Keratinocyte (primary cell): ENCODE measurements at regions not wholly inside any gene's neighbourhood (a gene's known extent, or its start where the extent isn't known, plus 50 kb on each side); places are given as distances from the start of the nearest gene placed in this dataset.

Experiments used
- DNase-seq: peaks from one replicate; pipeline ENCODE4 v3.0.0-alpha.2; 2011; ENCODE audit warnings: low read depth, missing footprints, low spot score
- FAIRE-seq: peaks from 2 replicates; lab custom pipeline; 2011; peaks lifted over from hg19 to GRCh38; lab: Jason Lieb, UNC
- H2AFZ ChIP-seq: 2 replicates; pipeline ENCODE4 v1.6.0; 2012; ENCODE audit warnings: low read length, control low read depth, inconsistent platforms; ENCODE audit not compliant: control insufficient read depth
- H3K27ac ChIP-seq: 2 replicates; pipeline ENCODE4 v1.5.1; 2011; ENCODE audit warnings: low read length; ENCODE audit not compliant: control insufficient read depth, insufficient read depth
- H3K27me3 ChIP-seq: 3 replicates; pipeline ENCODE4 v1.6.0; 2011; ENCODE audit warnings: low read length; ENCODE audit not compliant: control insufficient read depth, insufficient read depth; ENCODE audit errors: extremely low read depth
- H3K36me3 ChIP-seq, 2 experiments: 2 replicates in 1 of 2; 3 replicates in 1 of 2; pipeline ENCODE4 v1.5.1; 2011; ENCODE audit warnings: low read length in 2 of 2, mild to moderate bottlenecking in 1 of 2; ENCODE audit not compliant: control insufficient read depth in 2 of 2, insufficient read depth in 2 of 2; ENCODE audit errors: extremely low read depth in 1 of 2
- H3K4me1 ChIP-seq: 3 replicates; pipeline ENCODE4 v1.5.1; 2011; ENCODE audit warnings: low read length; ENCODE audit not compliant: control insufficient read depth, insufficient read depth; ENCODE audit errors: extremely low read depth
- H3K4me2 ChIP-seq: 3 replicates; pipeline ENCODE4 v1.6.0; 2011; ENCODE audit warnings: low read depth, low read length; ENCODE audit not compliant: control insufficient read depth, insufficient read depth; ENCODE audit errors: extremely low read depth
- H3K4me3 ChIP-seq, 3 experiments: fragments of 200-600 bp in 1 of 3; sonication (generic) in 1 of 3; 2 replicates in 2 of 3; 3 replicates in 1 of 3; pipeline ENCODE4 v1.5.1; 2011 to 2016; ENCODE audit warnings: low read length in 3 of 3, mild to moderate bottlenecking in 3 of 3, control low read depth in 2 of 3, inconsistent platforms in 1 of 3, low read depth in 1 of 3, mixed read lengths in 1 of 3, mixed run types in 1 of 3, moderate library complexity in 1 of 3; ENCODE audit not compliant: control insufficient read depth in 2 of 3, insufficient read depth in 2 of 3; ENCODE audit errors: extremely low read depth in 1 of 3
- H3K79me2 ChIP-seq: 2 replicates; pipeline ENCODE4 v1.6.0; 2012; ENCODE audit warnings: low read length; ENCODE audit not compliant: control insufficient read depth, insufficient read depth
- H3K9ac ChIP-seq: 3 replicates; pipeline ENCODE4 v1.6.0; 2011; ENCODE audit warnings: low read length; ENCODE audit not compliant: control insufficient read depth, insufficient read depth; ENCODE audit errors: extremely low read depth
- H3K9me1 ChIP-seq: 3 replicates; pipeline ENCODE4 v1.6.0; 2011; ENCODE audit warnings: low read length; ENCODE audit not compliant: control insufficient read depth, insufficient read depth; ENCODE audit errors: extremely low read depth
- H3K9me3 ChIP-seq: 2 replicates; pipeline ENCODE4 v1.5.1; 2012; ENCODE audit warnings: low read depth, low read length; ENCODE audit not compliant: control insufficient read depth
- H4K20me1 ChIP-seq: 3 replicates; pipeline ENCODE4 v1.6.0; 2011; ENCODE audit warnings: low read length; ENCODE audit not compliant: control insufficient read depth, insufficient read depth; ENCODE audit errors: extremely low read depth
- CTCF ChIP-seq, 3 experiments: IDR thresholded peaks in 1 of 3; conservative IDR thresholded peaks in 1 of 3; optimal IDR thresholded peaks in 1 of 3; 2 replicates in 2 of 3; 3 replicates in 1 of 3; pipeline versions ENCODE3 to v1.5.1; 2011; ENCODE audit warnings: low read length in 3 of 3, mild to moderate bottlenecking in 3 of 3, moderate library complexity in 2 of 3, control low read depth in 1 of 3, inconsistent platforms in 1 of 3; ENCODE audit not compliant: insufficient read depth in 2 of 3; ENCODE audit errors: extremely low read depth in 1 of 3
- EZH2 ChIP-seq: IDR thresholded peaks from one replicate; pipeline ENCODE4 v1.6.1; 2012; ENCODE audit warnings: inconsistent platforms, mild to moderate bottlenecking, low read length, moderate library complexity
- dilution Hi-C: fragments of 300-500 bp; cut with MboI; formaldehyde crosslinking; loops from one replicate; pipeline ENCODE4 v1.7.0; 2020; ENCODE audit warnings: low sequenced_read_pairs; ENCODE audit not compliant: extremely low pct_ligation_motif_present

DNA sequence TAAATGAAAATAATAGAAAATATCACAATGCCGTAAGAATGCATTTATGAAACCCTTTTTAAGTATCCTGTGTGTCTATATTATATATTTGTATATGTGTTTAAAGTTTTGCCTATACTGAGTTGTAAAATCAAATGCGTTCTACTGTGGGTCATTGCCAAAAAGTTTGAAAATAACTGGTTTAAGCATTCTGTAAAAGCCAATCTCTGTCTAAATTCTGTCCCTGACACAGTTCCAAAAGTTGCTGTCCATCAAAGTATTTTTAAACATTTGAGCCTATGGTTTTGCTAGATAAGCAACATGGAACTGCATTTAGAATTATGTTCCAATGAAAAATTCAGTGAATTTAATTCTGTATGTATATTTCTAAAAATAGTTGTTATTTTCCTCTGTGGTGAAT, 1360.4 kb upstream of the CRIM1 start:
- DNase-seq (no peak), FAIRE-seq (no peak)
- H3K27me3 ChIP-seq, result no peaks in the 10 kb centered on the region
- H2AFZ ChIP-seq, result no peak overlapping the region
- H4K20me1 ChIP-seq, result no peaks in the 10 kb centered on the region
- H3K9ac ChIP-seq, result no peak overlapping the region
- no peaks in the 10 kb centered on the region for H3K79me2 ChIP-seq
- dilution Hi-C loops, result no loop called here
- H3K4me1 ChIP-seq, result no peaks in the 10 kb centered on the region
- H3K9me1 ChIP-seq, result no peaks in the 10 kb centered on the region
- no peaks in the 10 kb centered on the region for H3K9me3 ChIP-seq
- TF ChIP-seq CTCF (optimal IDR thresholded peaks at IDR 0.05 in 1 of 3, IDR thresholded peaks at IDR 0.05 in 1 of 3, conservative IDR thresholded peaks at IDR 0.05 in 1 of 3; ENCODE audit: extremely low read depth in 1 of 3, insufficient read depth in 2 of 3, low read length in 3 of 3), result no peak
- no peak for TF ChIP-seq EZH2
- no peaks in the 10 kb centered on the region for H3K36me3 ChIP-seq
- no peak overlapping the region for H3K27ac ChIP-seq
- H3K4me3 ChIP-seq, result no peak overlapping the region
- H3K4me2 ChIP-seq, result no peak overlapping the region

DNA sequence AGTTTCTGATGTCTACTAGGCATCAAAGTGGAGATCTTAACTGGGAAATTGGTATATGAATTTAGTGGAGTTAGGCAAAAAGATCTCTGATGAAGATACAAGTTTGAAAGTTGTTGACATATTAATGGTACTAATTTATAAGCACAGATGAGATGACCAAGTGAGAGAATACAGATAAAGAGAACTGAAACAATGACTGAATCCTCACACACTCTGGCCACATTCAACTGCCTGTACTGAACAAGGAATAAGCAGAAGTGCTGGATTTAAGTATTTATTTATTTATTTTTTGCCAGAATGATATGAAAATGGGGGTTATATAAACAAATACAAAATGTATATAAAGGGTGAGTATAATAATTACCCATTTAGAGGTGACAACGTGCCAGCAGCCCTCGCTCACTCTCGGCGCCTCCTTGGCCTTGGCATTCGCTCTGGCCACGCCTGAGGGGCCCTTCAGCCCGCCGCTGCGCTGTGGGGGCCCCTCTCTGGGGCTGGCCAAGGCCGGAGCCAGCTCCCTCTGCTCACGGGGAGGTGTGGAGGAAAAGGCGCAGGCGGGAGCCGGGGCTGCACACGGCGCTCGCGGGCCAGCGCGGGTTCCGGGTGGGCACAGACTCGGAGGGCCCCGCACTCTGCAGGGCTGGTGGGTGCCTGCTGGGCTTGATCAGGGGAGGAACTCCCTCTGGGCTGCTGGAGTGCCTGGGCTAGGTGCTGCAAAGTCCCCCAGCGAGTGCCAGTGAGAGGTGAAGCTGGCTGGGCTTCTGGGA, 1363.9 kb upstream of the CRIM1 start:
- Histone ChIP-seq H3K4me3 (no peak overlapping the region), H3K9me3 (no peaks in the 10 kb centered on the region), H3K27me3 (no peaks in the 10 kb centered on the region), H3K4me2 (no peak overlapping the region), H3K4me1 (no peaks in the 10 kb centered on the region), H4K20me1 (no peaks in the 10 kb centered on the region), H3K36me3 (no peaks in the 10 kb centered on the region), H3K9ac (no peak overlapping the region), H3K79me2 (no peaks in the 10 kb centered on the region), H3K27ac (no peak overlapping the region), H2AFZ (no peak overlapping the region), H3K9me1 (no peaks in the 10 kb centered on the region)
- FAIRE-seq, result no peak
- TF ChIP-seq EZH2, result no peak
- TF ChIP-seq CTCF (optimal IDR thresholded peaks at IDR 0.05 in 1 of 3, IDR thresholded peaks at IDR 0.05 in 1 of 3, conservative IDR thresholded peaks at IDR 0.05 in 1 of 3; ENCODE audit: extremely low read depth in 1 of 3, insufficient read depth in 2 of 3, low read length in 3 of 3), result no peak
- no peak for DNase-seq
- dilution Hi-C loops, result no loop called here
